ENCODE measurements at regions not wholly inside any gene's neighbourhood (a gene's known extent, or its start where the extent isn't known, plus 50 kb on each side); places are given as distances from the start of the nearest gene placed in this dataset.

GRCh38 chr13:105821337-105821736 lies 714.1 kb downstream of the EFNB2 start (continued):
- no peak for TF ChIP-seq ZNF398 (tag by site-specific recombination; IDR thresholded peaks at IDR 0.05)
- no peak for TF ChIP-seq ZNF664 (tag by site-specific recombination; IDR thresholded peaks at IDR 0.05)

GRCh38 chr13:105820415-105820814 lies 715.0 kb downstream of the EFNB2 start:
- CTCF ChIA-PET: interaction anchor here (0.7 kb wide), 1 partner anchor 61 kb away, joined by 3 read pairs; no protein-coding TSS in a partner anchor
- Histone ChIP-seq H3K36me3 (ENCODE audit: control insufficient read depth in 2 of 2, insufficient read depth in 1 of 2, low read length in 2 of 2) (no peaks in the 10 kb centered on the region), H3K9me3 (ENCODE audit: control insufficient read depth, insufficient read depth, low read depth, low read length) (no peaks in the 10 kb centered on the region), H3K27ac (ENCODE audit: extremely low read depth, low read depth, low read length) (no peak overlapping the region), H3K4me3 (ENCODE audit: low read depth, low read length) (no peak overlapping the region), H3K4me1 (ENCODE audit: control insufficient read depth, insufficient read depth, low read length) (no peaks in the 10 kb centered on the region)
- POLR2A ChIA-PET: no interaction called here
- TF ChIP-seq ZNF777 (tag by site-specific recombination; IDR thresholded peaks at IDR 0.05; ENCODE audit: borderline replicate concordance) (no peak), ZNF558 (tag by site-specific recombination; IDR thresholded peaks at IDR 0.05) (no peak), BCL6B (tag by site-specific recombination; IDR thresholded peaks at IDR 0.05) (no peak), ZNF404 (tag by site-specific recombination; IDR thresholded peaks at IDR 0.05) (no peak), ATF2 (tag by site-specific recombination; IDR thresholded peaks at IDR 0.05; ENCODE audit: low read depth) (no peak), ZNF664 (tag by site-specific recombination; IDR thresholded peaks at IDR 0.05) (no peak), ZSCAN30 (tag by site-specific recombination; IDR thresholded peaks at IDR 0.05) (no peak), ZNF629 (tag by site-specific recombination; IDR thresholded peaks at IDR 0.05) (no peak), ZNF544 (tag by site-specific recombination; IDR thresholded peaks at IDR 0.05) (no peak), ZNF311 (tag by site-specific recombination; IDR thresholded peaks at IDR 0.05; ENCODE audit: borderline replicate concordance) (no peak), ZNF280D (tag by site-specific recombination; IDR thresholded peaks at IDR 0.05) (no peak), ZBTB6 (tag by site-specific recombination; IDR thresholded peaks at IDR 0.05) (no peak), ZNF133 (tag by site-specific recombination; IDR thresholded peaks at IDR 0.05) (no peak)

- Histone ChIP-seq H3K9me3 (ENCODE audit: control insufficient read depth, insufficient read depth, low read depth, low read length) (no peaks in the 10 kb centered on the region), H3K4me1 (ENCODE audit: control insufficient read depth, insufficient read depth, low read length) (no peaks in the 10 kb centered on the region), H3K4me3 (ENCODE audit: low read depth, low read length) (no peak overlapping the region), H3K27ac (ENCODE audit: extremely low read depth, low read depth, low read length) (no peak overlapping the region), H3K36me3 (ENCODE audit: control insufficient read depth in 2 of 2, insufficient read depth in 1 of 2, low read length in 2 of 2) (no peaks in the 10 kb centered on the region)
- CTCF ChIA-PET: interaction anchor here (0.6 kb wide), 1 partner anchor 363 kb away, joined by 3 read pairs; no protein-coding TSS in a partner anchor
- POLR2A ChIA-PET: interaction anchor here (0.6 kb wide), 1 partner anchor 167 kb away, joined by 3 read pairs; no protein-coding TSS in a partner anchor
- TF ChIP-seq ZNF639 (tag by site-specific recombination; IDR thresholded peaks at IDR 0.05) (no peak), ZNF830 (tag by site-specific recombination; IDR thresholded peaks at IDR 0.05; ENCODE audit: low read depth) (no peak), ZBTB6 (tag by site-specific recombination; IDR thresholded peaks at IDR 0.05) (no peak), ZEB2 (tag by site-specific recombination; IDR thresholded peaks at IDR 0.05) (no peak), ZNF23 (tag by site-specific recombination; IDR thresholded peaks at IDR 0.05; ENCODE audit: borderline replicate concordance) (no peak), GFI1B (tag by site-specific recombination; IDR thresholded peaks at IDR 0.05) (no peak), BCL6B (tag by site-specific recombination; IDR thresholded peaks at IDR 0.05) (no peak), ZNF777 (tag by site-specific recombination; IDR thresholded peaks at IDR 0.05; ENCODE audit: borderline replicate concordance) (no peak)
Observed at GRCh38 chr13:105817498-105817897, 718.0 kb downstream of the EFNB2 start.
